Caco-2 (cell line): ENCODE measurements at regions not wholly inside any gene's neighbourhood (a gene's known extent, or its start where the extent isn't known, plus 50 kb on each side); places are given as distances from the start of the nearest gene placed in this dataset.

Experiments
- BruUV-seq: library from RNA; stranded (reverse); fragments of 400-500 nt; replicated peaks from 2 replicates; lab custom pipeline; 2021; lab: Mats Ljungman, UMichigan
- CTCF ChIA-PET: fragments of 300-600 bp; sonication (Branson Sonifier 250); formaldehyde crosslinking; loops from one replicate; lab custom pipeline; 2022; ENCODE audit warnings: antibody characterized with exemption; lab: Charles Lee
- POLR2A ChIA-PET: fragments of 300-600 bp; sonication (Branson Sonifier 250); formaldehyde crosslinking; loops from one replicate; lab custom pipeline; 2022; ENCODE audit warnings: antibody characterized with exemption; lab: Charles Lee
- DNase-seq, 2 experiments: peaks; one replicate each; pipeline versions ENCODE4 v3.0.0 to v3.0.0-alpha.2; 2020 to 2022
- H3K27me3 ChIP-seq: replicated peaks from 2 replicates; pipeline ENCODE4 v1.6.0; 2011; ENCODE audit warnings: low read length; ENCODE audit not compliant: control insufficient read depth, insufficient read depth
- H3K36me3 ChIP-seq: 2 replicates; pipeline ENCODE4 v1.5.1; 2011; ENCODE audit warnings: low read length; ENCODE audit not compliant: control insufficient read depth, insufficient read depth
- H3K4me1 ChIP-seq: fragments of 250-450 bp; sonication (Bioruptor Pico); 2 replicates; pipeline ENCODE4 v1.5.1; 2020; ENCODE audit warnings: mild to moderate bottlenecking
- H3K4me3 ChIP-seq: 2 replicates; pipeline ENCODE4 v1.5.1; 2011; ENCODE audit warnings: low read depth, mild to moderate bottlenecking, control low read depth, low read length
- H3K9me3 ChIP-seq: fragments of 250-450 bp; sonication (Bioruptor Pico); 2 replicates; pipeline ENCODE4 v1.5.1; 2020; ENCODE audit warnings: mild to moderate bottlenecking, moderate library complexity
- H3K27ac Mint-ChIP-seq: one replicate; pipeline ENCODE4 v1.8.0; 2022; ENCODE audit warnings: mixed read lengths; ENCODE audit not compliant: unreplicated experiment
- H3K27me3 Mint-ChIP-seq: one replicate; pipeline ENCODE4 v1.8.0; 2022; ENCODE audit warnings: mixed read lengths; ENCODE audit not compliant: insufficient read depth, unreplicated experiment
- H3K36me3 Mint-ChIP-seq: one replicate; pipeline ENCODE4 v1.8.0; 2022; ENCODE audit warnings: mild to moderate bottlenecking, mixed read lengths; ENCODE audit not compliant: insufficient read depth, unreplicated experiment
- H3K4me1 Mint-ChIP-seq: one replicate; pipeline ENCODE4 v1.8.0; 2022; ENCODE audit warnings: low read depth, mixed read lengths; ENCODE audit not compliant: unreplicated experiment
- H3K4me3 Mint-ChIP-seq: one replicate; pipeline ENCODE4 v1.8.0; 2022; ENCODE audit warnings: mild to moderate bottlenecking, moderate library complexity, mixed read lengths; ENCODE audit not compliant: unreplicated experiment
- H3K9me3 Mint-ChIP-seq: one replicate; pipeline ENCODE4 v1.8.0; 2022; ENCODE audit warnings: mixed read lengths; ENCODE audit not compliant: unreplicated experiment
- intact Hi-C: fragments of 100-400 bp; cut with micrococcal nuclease; formaldehyde crosslinking; loops from one replicate; pipeline ENCODE4 v1.10.0; 2022; ENCODE audit not compliant: unreplicated experiment
- TF ChIP-seq, protein P1 (sequence below), 2 experiments: fragments of 200-600 bp in 1 of 2; IDR thresholded peaks; 1 replicate in 1 of 2; 2 replicates in 1 of 2; pipeline versions ENCODE4 v1.5.1 to v1.8.0; 2011 to 2022; ENCODE audit warnings: antibody characterized with exemption in 1 of 2, control low read depth in 1 of 2, inconsistent platforms in 1 of 2, low read depth in 1 of 2, low read length in 1 of 2, mild to moderate bottlenecking in 1 of 2, moderate library complexity in 1 of 2; ENCODE audit not compliant: insufficient read depth in 1 of 2, severe bottlenecking in 1 of 2, unreplicated experiment in 1 of 2

DNA sequence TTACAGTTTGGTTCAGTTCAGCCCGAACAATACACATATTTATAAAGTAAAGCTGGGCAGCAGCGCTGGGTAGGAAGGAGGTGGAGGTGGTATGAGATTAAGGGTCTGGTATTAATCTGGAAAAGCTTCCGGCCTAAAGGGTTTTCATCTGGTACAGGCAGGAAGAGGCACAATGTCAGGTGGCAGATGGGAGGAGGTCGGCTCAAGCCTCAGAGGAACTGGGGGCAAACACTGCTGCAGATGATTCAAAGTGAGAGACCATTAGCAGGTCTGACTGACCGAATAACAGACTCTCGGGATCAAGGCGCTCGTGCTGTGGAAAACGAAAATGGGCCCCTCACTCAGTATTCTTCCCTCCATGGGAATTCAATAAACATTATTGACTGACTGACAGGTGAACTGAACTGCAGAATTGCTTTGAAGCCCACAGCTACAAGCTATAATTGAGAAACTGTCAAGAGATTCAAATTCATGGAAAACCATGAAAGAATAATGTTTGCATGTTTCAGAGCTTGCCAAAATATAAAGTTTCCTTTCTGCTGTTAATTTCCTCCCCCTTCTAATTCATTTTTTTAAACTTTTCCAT is 75.3 kb downstream of the TMEM167A start:
- Mint-ChIP-seq H3K27me3 (peaks cover 2% of the 10 kb centered on the region), H3K27ac (no peak overlapping the region), H3K9me3 (no peaks in the 10 kb centered on the region), H3K4me1 (no peaks in the 10 kb centered on the region), H3K4me3 (no peak overlapping the region), H3K36me3 (no peaks in the 10 kb centered on the region)
- Histone ChIP-seq H3K9me3 (no peaks in the 10 kb centered on the region), H3K27me3 (no peaks in the 10 kb centered on the region), H3K36me3 (no peaks in the 10 kb centered on the region), H3K4me3 (no peak overlapping the region), H3K4me1 (no peaks in the 10 kb centered on the region)
- intact Hi-C loops, result no loop called here
- no peak for DNase-seq
- ChIA-PET CTCF (no interaction called here), POLR2A (no interaction called here)
- TF ChIP-seq, protein P1, sequence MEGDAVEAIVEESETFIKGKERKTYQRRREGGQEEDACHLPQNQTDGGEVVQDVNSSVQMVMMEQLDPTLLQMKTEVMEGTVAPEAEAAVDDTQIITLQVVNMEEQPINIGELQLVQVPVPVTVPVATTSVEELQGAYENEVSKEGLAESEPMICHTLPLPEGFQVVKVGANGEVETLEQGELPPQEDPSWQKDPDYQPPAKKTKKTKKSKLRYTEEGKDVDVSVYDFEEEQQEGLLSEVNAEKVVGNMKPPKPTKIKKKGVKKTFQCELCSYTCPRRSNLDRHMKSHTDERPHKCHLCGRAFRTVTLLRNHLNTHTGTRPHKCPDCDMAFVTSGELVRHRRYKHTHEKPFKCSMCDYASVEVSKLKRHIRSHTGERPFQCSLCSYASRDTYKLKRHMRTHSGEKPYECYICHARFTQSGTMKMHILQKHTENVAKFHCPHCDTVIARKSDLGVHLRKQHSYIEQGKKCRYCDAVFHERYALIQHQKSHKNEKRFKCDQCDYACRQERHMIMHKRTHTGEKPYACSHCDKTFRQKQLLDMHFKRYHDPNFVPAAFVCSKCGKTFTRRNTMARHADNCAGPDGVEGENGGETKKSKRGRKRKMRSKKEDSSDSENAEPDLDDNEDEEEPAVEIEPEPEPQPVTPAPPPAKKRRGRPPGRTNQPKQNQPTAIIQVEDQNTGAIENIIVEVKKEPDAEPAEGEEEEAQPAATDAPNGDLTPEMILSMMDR (IDR thresholded peaks at IDR 0.05; ENCODE audit: insufficient read depth in 1 of 2, low read depth in 1 of 2, low read length in 1 of 2, severe bottlenecking in 1 of 2, unreplicated experiment in 1 of 2), result no peak
- no TSS peak for BruUV-seq

DNA sequence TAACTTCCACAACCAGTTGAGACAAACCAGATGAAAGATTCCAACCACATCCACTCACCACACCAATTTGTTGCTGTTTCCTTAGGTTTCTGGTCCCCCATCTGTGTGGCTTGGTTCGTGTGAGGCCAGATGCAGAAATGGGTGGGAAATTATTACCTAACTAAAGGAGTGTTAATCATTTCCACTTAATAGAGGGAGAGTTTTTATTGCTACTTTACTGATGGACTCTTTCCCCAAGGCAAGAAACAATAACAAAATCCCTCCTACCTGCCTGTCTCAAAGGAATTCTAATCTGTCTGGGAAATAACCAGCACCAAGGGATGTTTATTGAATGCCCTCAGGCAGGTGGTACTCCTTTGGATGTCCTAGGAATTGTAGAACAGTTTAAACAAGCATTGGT is 76.3 kb downstream of the TMEM167A start:
- intact Hi-C loops, result no loop called here
- ChIA-PET POLR2A (no interaction called here), CTCF (no interaction called here)
- TF ChIP-seq, protein P1 (IDR thresholded peaks at IDR 0.05; ENCODE audit: insufficient read depth in 1 of 2, low read depth in 1 of 2, low read length in 1 of 2, severe bottlenecking in 1 of 2, unreplicated experiment in 1 of 2), result no peak
- Histone ChIP-seq H3K9me3 (no peaks in the 10 kb centered on the region), H3K27me3 (no peaks in the 10 kb centered on the region), H3K36me3 (no peaks in the 10 kb centered on the region), H3K4me3 (no peak overlapping the region), H3K4me1 (no peaks in the 10 kb centered on the region)
- no TSS peak for BruUV-seq
- no peaks in the 10 kb centered on the region for H3K4me1 Mint-ChIP-seq
- H3K9me3 Mint-ChIP-seq, result no peaks in the 10 kb centered on the region
- H3K27me3 Mint-ChIP-seq, result peaks cover 2% of the 10 kb centered on the region
- H3K27ac Mint-ChIP-seq, result no peak overlapping the region
- no peak overlapping the region for H3K4me3 Mint-ChIP-seq
- no peak for DNase-seq
- no peaks in the 10 kb centered on the region for H3K36me3 Mint-ChIP-seq

DNA sequence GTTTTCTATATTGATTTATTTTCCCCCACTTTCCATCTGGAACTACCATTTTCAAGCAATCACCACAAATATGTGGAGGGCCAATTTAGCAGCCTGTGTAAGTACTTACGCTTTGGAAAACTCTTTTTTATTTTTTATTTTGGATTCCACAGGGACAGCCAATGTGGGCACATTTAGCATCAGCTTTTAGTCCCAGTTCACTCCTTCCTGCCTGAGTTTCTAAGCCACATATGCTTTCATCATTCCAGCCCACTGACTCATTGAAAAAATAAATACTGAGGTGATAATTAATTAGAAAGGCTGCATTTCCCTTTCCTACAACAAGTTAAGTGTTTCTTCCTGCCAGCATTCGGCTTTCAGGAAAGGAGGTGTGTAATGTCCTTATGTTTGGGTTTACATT is 76.8 kb downstream of the TMEM167A start:
- Histone ChIP-seq H3K4me1 (no peaks in the 10 kb centered on the region), H3K9me3 (no peaks in the 10 kb centered on the region), H3K4me3 (no peak overlapping the region), H3K36me3 (no peaks in the 10 kb centered on the region), H3K27me3 (no peaks in the 10 kb centered on the region)
- TF ChIP-seq, protein P1 (IDR thresholded peaks at IDR 0.05; ENCODE audit: insufficient read depth in 1 of 2, low read depth in 1 of 2, low read length in 1 of 2, severe bottlenecking in 1 of 2, unreplicated experiment in 1 of 2), result no peak
- no peaks in the 10 kb centered on the region for H3K9me3 Mint-ChIP-seq
- H3K27ac Mint-ChIP-seq, result no peak overlapping the region
- no peaks in the 10 kb centered on the region for H3K4me1 Mint-ChIP-seq
- CTCF ChIA-PET, result no interaction called here
- no TSS peak for BruUV-seq
- no peak overlapping the region for H3K4me3 Mint-ChIP-seq
- H3K27me3 Mint-ChIP-seq, result peaks cover 2% of the 10 kb centered on the region
- intact Hi-C loops, result no loop called here
- POLR2A ChIA-PET, result no interaction called here
- DNase-seq, result no peak
- no peaks in the 10 kb centered on the region for H3K36me3 Mint-ChIP-seq
